ENCODE measurements at regions not wholly inside any gene's neighbourhood (a gene's known extent, or its start where the extent isn't known, plus 50 kb on each side); places are given as distances from the start of the nearest gene placed in this dataset.
"Not testable (repeated sequence)": the region's sequence is repeated elsewhere in the genome, so short reads cannot be mapped to it uniquely, and the experiment has no call there.

- Histone ChIP-seq H3K36me3 (no peaks in the 10 kb centered on the region), H3K4me3 (no peak overlapping the region), H3K27ac (no peak overlapping the region), H3K9me3 (no peaks in the 10 kb centered on the region), H3K4me1 (no peaks in the 10 kb centered on the region), H3K27me3 (peaks cover 3 to 8% of the 10 kb centered on the region in 2 donors)
- no peak for DNase-seq
- intact Hi-C loops (cut with DNase I) = no loop called here
- TF ChIP-seq CTCF (IDR thresholded peaks at IDR 0.05) = no peak
- no peak for ATAC-seq
Observed at GRCh38 chr7:45278763-45279398, 121.3 kb downstream of the RAMP3 start.

- intact Hi-C loops (cut with DNase I); H3K27me3 ChIP-seq; DNase-seq; H3K36me3 ChIP-seq; ATAC-seq; H3K4me1 ChIP-seq; H3K4me3 ChIP-seq; H3K27ac ChIP-seq: not testable (repeated sequence)
- H3K9me3 ChIP-seq = peaks cover 0 to 22% of the 10 kb centered on the region in 2 donors
Observed at GRCh38 chr7:45289611-45290010, 132.0 kb downstream of the RAMP3 start.

- H3K9me3 ChIP-seq = peaks cover 0 to 22% of the 10 kb centered on the region in 2 donors
- no peak overlapping the region for H3K4me3 ChIP-seq
- no peaks in the 10 kb centered on the region for H3K4me1 ChIP-seq
- DNase-seq (no peak), ATAC-seq (no peak)
- no peak for TF ChIP-seq CTCF (IDR thresholded peaks at IDR 0.05)
- intact Hi-C loops (cut with DNase I) = no loop called here
- no peak overlapping the region for H3K27ac ChIP-seq
- no peaks in the 10 kb centered on the region for H3K27me3 ChIP-seq
- H3K36me3 ChIP-seq = no peaks in the 10 kb centered on the region
Observed at GRCh38 chr7:45290880-45291279, 133.3 kb downstream of the RAMP3 start.

- ATAC-seq (no peak), DNase-seq (peak in 1 of 4 donors; percentile 0)
- Histone ChIP-seq H3K4me3 (no peak overlapping the region), H3K27ac (no peak overlapping the region), H3K4me1 (no peaks in the 10 kb centered on the region), H3K9me3 (peaks cover 0 to 22% of the 10 kb centered on the region in 2 donors), H3K27me3 (no peaks in the 10 kb centered on the region), H3K36me3 (no peaks in the 10 kb centered on the region)
- intact Hi-C loops (cut with DNase I) = no loop called here
- TF ChIP-seq CTCF (IDR thresholded peaks at IDR 0.05) = no peak
Observed at GRCh38 chr7:45292481-45292880, 134.9 kb downstream of the RAMP3 start.

GRCh38 chr7:45293295-45293942, 135.8 kb downstream of the RAMP3 start:
- Histone ChIP-seq H3K4me1 (no peaks in the 10 kb centered on the region), H3K27ac (no peak overlapping the region), H3K27me3 (no peaks in the 10 kb centered on the region), H3K4me3 (no peak overlapping the region), H3K36me3 (no peaks in the 10 kb centered on the region), H3K9me3 (peaks cover 0 to 13% of the 10 kb centered on the region in 2 donors)
- DNase-seq = no peak
- no peak for ATAC-seq
- intact Hi-C loops (cut with DNase I) = no loop called here
- TF ChIP-seq CTCF (IDR thresholded peaks at IDR 0.05) = no peak
